ENCODE measurements at regions not wholly inside any gene's neighbourhood (a gene's known extent, or its start where the extent isn't known, plus 50 kb on each side); places are given as distances from the start of the nearest gene placed in this dataset.

GRCh38 chrX:724256-724655 is 93.7 kb downstream of the SHOX start:
- no peak overlapping the region for H3K27ac ChIP-seq (replicated peaks; ENCODE audit: low read length)
- H2BK12ac ChIP-seq (ENCODE audit: low read length): no peak overlapping the region
- no peak overlapping the region for H2BK120ac ChIP-seq (ENCODE audit: low read depth, low read length)
- H4K8ac ChIP-seq (ENCODE audit: low read depth, low read length): no peak overlapping the region
- no peak for DNase-seq (ENCODE audit: low spot score)
- H2AFZ ChIP-seq (ENCODE audit: low read length): no peak overlapping the region
- no peak overlapping the region for H2BK5ac ChIP-seq (ENCODE audit: low read length)
- no peak overlapping the region for H3K4me2 ChIP-seq (ENCODE audit: insufficient read depth, low read length, poor library complexity, severe bottlenecking)
- no peak overlapping the region for H3K4me3 ChIP-seq (ENCODE audit: low read length in 2 of 2)
- H3K4ac ChIP-seq (ENCODE audit: low read length): no peak overlapping the region
- no peaks in the 10 kb centered on the region for H3K27me3 ChIP-seq (ENCODE audit: control insufficient read depth in 3 of 3, insufficient read depth in 3 of 3, low read depth in 1 of 3, low read length in 3 of 3)
- no peak overlapping the region for H3K9ac ChIP-seq (ENCODE audit: low read depth, low read length, poor library complexity)
- no CpG with 5 or more reads among the region's 4 CpGs for WGBS, 2 donors (ENCODE audit: extremely low coverage in 2 of 2, insufficient read length in 2 of 2, insufficient replicate concordance in 1 of 2)
- H3K18ac ChIP-seq (ENCODE audit: low read length): no peak overlapping the region
- H4K91ac ChIP-seq (ENCODE audit: low read depth, low read length, poor library complexity): no peak overlapping the region
- no peak overlapping the region for H3K23ac ChIP-seq (ENCODE audit: low read depth, low read length, poor library complexity)
- no peaks in the 10 kb centered on the region for H3K79me1 ChIP-seq (ENCODE audit: low read depth, low read length)
- H3K36me3 ChIP-seq (replicated peaks in 1 of 2; ENCODE audit: control insufficient read depth in 2 of 2, insufficient read depth in 2 of 2, low read length in 2 of 2): no peaks in the 10 kb centered on the region
- no peak overlapping the region for H2AK5ac ChIP-seq (ENCODE audit: low read depth, low read length)
- H3K14ac ChIP-seq (ENCODE audit: low read length): no peak overlapping the region
- H3K4me1 ChIP-seq (ENCODE audit: control insufficient read depth in 2 of 2, insufficient read depth in 1 of 2, low read depth in 1 of 2, low read length in 2 of 2): peaks cover 0 to 2% of the 10 kb centered on the region in 2 donors
- peaks cover 0 to 4% of the 10 kb centered on the region in 2 donors for H3K9me3 ChIP-seq (replicated peaks in 1 of 2; ENCODE audit: control insufficient read depth in 2 of 2, insufficient read depth in 1 of 2, low read depth in 1 of 2, low read length in 2 of 2)
- no peak overlapping the region for H2BK15ac ChIP-seq (ENCODE audit: low read length)

- whole genome bisulfite sequencing, 2 donors (ENCODE audit: extremely low coverage in 2 of 2, insufficient read length in 2 of 2, insufficient replicate concordance in 1 of 2): no CpG with 5 or more reads among the region's 6 CpGs
- Histone ChIP-seq H3K4me1 (ENCODE audit: control insufficient read depth in 2 of 2, insufficient read depth in 1 of 2, low read depth in 1 of 2, low read length in 2 of 2) (peaks cover 0 to 2% of the 10 kb centered on the region in 2 donors), H3K4ac (ENCODE audit: low read length) (no peak overlapping the region), H3K27me3 (ENCODE audit: control insufficient read depth in 3 of 3, insufficient read depth in 3 of 3, low read depth in 1 of 3, low read length in 3 of 3) (no peaks in the 10 kb centered on the region), H4K91ac (ENCODE audit: low read depth, low read length, poor library complexity) (no peak overlapping the region), H3K14ac (ENCODE audit: low read length) (no peak overlapping the region), H2BK5ac (ENCODE audit: low read length) (no peak overlapping the region), H3K4me2 (ENCODE audit: insufficient read depth, low read length, poor library complexity, severe bottlenecking) (no peak overlapping the region), H3K9me3 (replicated peaks in 1 of 2; ENCODE audit: control insufficient read depth in 2 of 2, insufficient read depth in 1 of 2, low read depth in 1 of 2, low read length in 2 of 2) (peaks cover 0 to 4% of the 10 kb centered on the region in 2 donors), H2AFZ (ENCODE audit: low read length) (no peak overlapping the region), H3K79me1 (ENCODE audit: low read depth, low read length) (no peaks in the 10 kb centered on the region), H3K4me3 (ENCODE audit: low read length in 2 of 2) (no peak overlapping the region), H2BK120ac (ENCODE audit: low read depth, low read length) (no peak overlapping the region), H2BK15ac (ENCODE audit: low read length) (no peak overlapping the region), H3K23ac (ENCODE audit: low read depth, low read length, poor library complexity) (no peak overlapping the region), H2AK5ac (ENCODE audit: low read depth, low read length) (no peak overlapping the region), H3K27ac (replicated peaks; ENCODE audit: low read length) (no peak overlapping the region), H2BK12ac (ENCODE audit: low read length) (no peak overlapping the region), H3K36me3 (replicated peaks in 1 of 2; ENCODE audit: control insufficient read depth in 2 of 2, insufficient read depth in 2 of 2, low read length in 2 of 2) (no peaks in the 10 kb centered on the region), H3K18ac (ENCODE audit: low read length) (no peak overlapping the region), H3K9ac (ENCODE audit: low read depth, low read length, poor library complexity) (no peak overlapping the region), H4K8ac (ENCODE audit: low read depth, low read length) (no peak overlapping the region)
- DNase-seq (ENCODE audit: low spot score): no peak
These were observed 93.2 kb downstream of the SHOX start for GRCh38 chrX:723781-724180.

GRCh38 chrX:721354-721753 is 90.8 kb downstream of the SHOX start:
- H2BK5ac ChIP-seq (ENCODE audit: low read length): no peak overlapping the region
- DNase-seq (ENCODE audit: low spot score): no peak
- no peaks in the 10 kb centered on the region for H3K36me3 ChIP-seq (replicated peaks in 1 of 2; ENCODE audit: control insufficient read depth in 2 of 2, insufficient read depth in 2 of 2, low read length in 2 of 2)
- peak overlapping the region; percentile 19 for H3K18ac ChIP-seq (ENCODE audit: low read length)
- no peak overlapping the region for H3K4me2 ChIP-seq (ENCODE audit: insufficient read depth, low read length, poor library complexity, severe bottlenecking)
- H2AK5ac ChIP-seq (ENCODE audit: low read depth, low read length): peak overlapping the region; percentile 70
- H3K79me1 ChIP-seq (ENCODE audit: low read depth, low read length): no peaks in the 10 kb centered on the region
- H3K23ac ChIP-seq (ENCODE audit: low read depth, low read length, poor library complexity): no peak overlapping the region
- H4K91ac ChIP-seq (ENCODE audit: low read depth, low read length, poor library complexity): no peak overlapping the region
- H4K8ac ChIP-seq (ENCODE audit: low read depth, low read length): no peak overlapping the region
- no peak overlapping the region for H3K4me3 ChIP-seq (ENCODE audit: low read length in 2 of 2)
- no peak overlapping the region for H3K4ac ChIP-seq (ENCODE audit: low read length)
- WGBS, 2 donors (ENCODE audit: extremely low coverage in 2 of 2, insufficient read length in 2 of 2, insufficient replicate concordance in 1 of 2): no CpG with 5 or more reads among the region's 14 CpGs
- no peaks in the 10 kb centered on the region for H3K27me3 ChIP-seq (ENCODE audit: control insufficient read depth in 3 of 3, insufficient read depth in 3 of 3, low read depth in 1 of 3, low read length in 3 of 3)
- no peaks in the 10 kb centered on the region for H3K4me1 ChIP-seq (ENCODE audit: control insufficient read depth in 2 of 2, insufficient read depth in 1 of 2, low read depth in 1 of 2, low read length in 2 of 2)
- H3K27ac ChIP-seq (replicated peaks; ENCODE audit: low read length): no peak overlapping the region
- H3K9me3 ChIP-seq (replicated peaks in 1 of 2; ENCODE audit: control insufficient read depth in 2 of 2, insufficient read depth in 1 of 2, low read depth in 1 of 2, low read length in 2 of 2): peaks cover 0 to 4% of the 10 kb centered on the region in 2 donors
- no peak overlapping the region for H2BK120ac ChIP-seq (ENCODE audit: low read depth, low read length)
- H3K9ac ChIP-seq (ENCODE audit: low read depth, low read length, poor library complexity): no peak overlapping the region
- H2BK15ac ChIP-seq (ENCODE audit: low read length): no peak overlapping the region
- H2BK12ac ChIP-seq (ENCODE audit: low read length): no peak overlapping the region
- H2AFZ ChIP-seq (ENCODE audit: low read length): no peak overlapping the region
- no peak overlapping the region for H3K14ac ChIP-seq (ENCODE audit: low read length)

- no peaks in the 10 kb centered on the region for H3K27me3 ChIP-seq (ENCODE audit: control insufficient read depth in 3 of 3, insufficient read depth in 3 of 3, low read depth in 1 of 3, low read length in 3 of 3)
- no peak overlapping the region for H4K8ac ChIP-seq (ENCODE audit: low read depth, low read length)
- H3K4me2 ChIP-seq (ENCODE audit: insufficient read depth, low read length, poor library complexity, severe bottlenecking): no peak overlapping the region
- no peak overlapping the region for H3K18ac ChIP-seq (ENCODE audit: low read length)
- no peak overlapping the region for H2AFZ ChIP-seq (ENCODE audit: low read length)
- no peak overlapping the region for H3K23ac ChIP-seq (ENCODE audit: low read depth, low read length, poor library complexity)
- no peak overlapping the region for H2BK120ac ChIP-seq (ENCODE audit: low read depth, low read length)
- 100% methylated on average over 4 of the region's 9 CpGs; no CpG with 5 or more reads in 1 of the 2 donors for WGBS, 2 donors (ENCODE audit: extremely low coverage in 2 of 2, insufficient read length in 2 of 2, insufficient replicate concordance in 1 of 2)
- H3K14ac ChIP-seq (ENCODE audit: low read length): no peak overlapping the region
- no peak overlapping the region for H3K4me3 ChIP-seq (ENCODE audit: low read length in 2 of 2)
- no peak overlapping the region for H2BK15ac ChIP-seq (ENCODE audit: low read length)
- no peak overlapping the region for H3K9ac ChIP-seq (ENCODE audit: low read depth, low read length, poor library complexity)
- no peak overlapping the region for H2BK12ac ChIP-seq (ENCODE audit: low read length)
- no peaks in the 10 kb centered on the region for H3K36me3 ChIP-seq (replicated peaks in 1 of 2; ENCODE audit: control insufficient read depth in 2 of 2, insufficient read depth in 2 of 2, low read length in 2 of 2)
- H3K4me1 ChIP-seq (ENCODE audit: control insufficient read depth in 2 of 2, insufficient read depth in 1 of 2, low read depth in 1 of 2, low read length in 2 of 2): no peaks in the 10 kb centered on the region
- no peak overlapping the region for H3K27ac ChIP-seq (replicated peaks; ENCODE audit: low read length)
- H3K4ac ChIP-seq (ENCODE audit: low read length): no peak overlapping the region
- no peak for DNase-seq (ENCODE audit: low spot score)
- peaks cover 0 to 4% of the 10 kb centered on the region in 2 donors for H3K9me3 ChIP-seq (replicated peaks in 1 of 2; ENCODE audit: control insufficient read depth in 2 of 2, insufficient read depth in 1 of 2, low read depth in 1 of 2, low read length in 2 of 2)
- H4K91ac ChIP-seq (ENCODE audit: low read depth, low read length, poor library complexity): no peak overlapping the region
- no peaks in the 10 kb centered on the region for H3K79me1 ChIP-seq (ENCODE audit: low read depth, low read length)
- no peak overlapping the region for H2BK5ac ChIP-seq (ENCODE audit: low read length)
- H2AK5ac ChIP-seq (ENCODE audit: low read depth, low read length): no peak overlapping the region
These were observed 90.2 kb downstream of the SHOX start for GRCh38 chrX:720825-721224.
